K562 (cell line): ENCODE measurements at regions not wholly inside any gene's neighbourhood (a gene's known extent, or its start where the extent isn't known, plus 50 kb on each side); places are given as distances from the start of the nearest gene placed in this dataset.
A peak's percentile ranks its signal among the peaks of the same experiment; 100 is the strongest.

Experiments
- BCOR ChIP-seq: fragments of 450-650 bp; IDR thresholded peaks from 2 replicates; pipeline ENCODE4 v1.6.1; 2016
- CBFA2T3 ChIP-seq: fragments of 450-650 bp; IDR thresholded peaks from 2 replicates; pipeline ENCODE4 v1.6.1; 2017
- DPF2 ChIP-seq: fragments of 450-650 bp; IDR thresholded peaks from 2 replicates; pipeline ENCODE4 v1.6.1; 2016
- GATA2 ChIP-seq: sonication (generic); formaldehyde crosslinking; IDR thresholded peaks from 2 replicates; pipeline ENCODE4 v1.4.0; 2020; ENCODE audit warnings: mild to moderate bottlenecking, missing genetic modification reagents
- HDAC6 ChIP-seq: IDR thresholded peaks from 2 replicates; pipeline ENCODE4 v1.6.1; 2012; ENCODE audit warnings: low read depth, mild to moderate bottlenecking, control low read depth, inconsistent platforms, low read length, moderate library complexity
- ILK ChIP-seq: fragments of 450-650 bp; IDR thresholded peaks from 2 replicates; pipeline ENCODE4 v1.6.1; 2016; ENCODE audit warnings: missing genetic modification characterization, low read depth, mild to moderate bottlenecking, missing compliant biosample characterization, moderate library complexity, borderline replicate concordance
- L3MBTL2 ChIP-seq: fragments of 450-650 bp; IDR thresholded peaks from 2 replicates; pipeline ENCODE4 v1.6.1; 2016; ENCODE audit warnings: mild to moderate bottlenecking, moderate library complexity
- NCOA1 ChIP-seq: fragments of 450-650 bp; IDR thresholded peaks from 2 replicates; pipeline ENCODE4 v1.6.1; 2016; ENCODE audit warnings: low read depth
- NFIC ChIP-seq: fragments of 450-650 bp; IDR thresholded peaks from 2 replicates; pipeline ENCODE4 v1.6.1; 2017; ENCODE audit warnings: mild to moderate bottlenecking, inconsistent platforms
- SMARCE1 ChIP-seq: fragments of 450-650 bp; IDR thresholded peaks from 2 replicates; pipeline ENCODE4 v1.7.1; 2016; ENCODE audit warnings: mild to moderate bottlenecking
- SP2 ChIP-seq: IDR thresholded peaks from 2 replicates; pipeline ENCODE4 v1.6.1; 2011; ENCODE audit warnings: mild to moderate bottlenecking, low read depth, low read length, moderate library complexity; ENCODE audit not compliant: poor library complexity, severe bottlenecking; ENCODE audit errors: extremely low read depth
- TFE3 ChIP-seq: fragments of 450-650 bp; formaldehyde crosslinking; IDR thresholded peaks from 2 replicates; pipeline ENCODE4 v1.4.0; 2020; ENCODE audit warnings: mild to moderate bottlenecking, mixed read lengths
- ZBTB34 ChIP-seq: fragments of 250-450 bp; sonication (Bioruptor Pico); IDR thresholded peaks from 2 replicates; pipeline ENCODE4 v1.8.0; 2021; ENCODE audit warnings: mild to moderate bottlenecking, moderate library complexity
- ZBTB5 ChIP-seq: fragments of 450-650 bp; IDR thresholded peaks from 2 replicates; pipeline ENCODE4 v1.6.1; 2017; ENCODE audit warnings: antibody characterized with exemption
- ZEB2 ChIP-seq: fragments of 450-650 bp; IDR thresholded peaks from 2 replicates; pipeline ENCODE4 v1.6.1; 2016
- ZNF133 ChIP-seq: fragments of 250-450 bp; sonication (Bioruptor Pico); IDR thresholded peaks from 2 replicates; pipeline ENCODE4 v1.4.0; 2020; ENCODE audit warnings: mild to moderate bottlenecking
- ZNF143 ChIP-seq: sonication (generic); formaldehyde crosslinking; IDR thresholded peaks from 2 replicates; pipeline ENCODE4 v1.9.0; 2022; ENCODE audit warnings: mild to moderate bottlenecking, missing genetic modification reagents
- ZNF395 ChIP-seq: fragments of 200-800 bp; sonication (Bioruptor generic); IDR thresholded peaks from 2 replicates; pipeline ENCODE4 v1.6.1; 2017; ENCODE audit warnings: missing genetic modification characterization, missing compliant biosample characterization

GRCh38 chr2:9703701-9704221, 73.0 kb upstream of the YWHAQ start (continued):
- TF ChIP-seq SP2, result no peak
- 0 out of 2 replicates have a peak, but pooled peaks have one; percentile 24 for TF ChIP-seq ZNF143 (CRISPR knock-in tag)
- peak; percentile 47 for TF ChIP-seq CBFA2T3
- TF ChIP-seq L3MBTL2, result peak; percentile 78
- TF ChIP-seq ZNF133 (CRISPR knock-in tag), result no peak
- no peak for TF ChIP-seq BCOR
- TF ChIP-seq SMARCE1, result peak; percentile 75
- TF ChIP-seq NCOA1, result no peak
- TF ChIP-seq HDAC6, result no peak
- TF ChIP-seq ILK (tag), result no peak
- TF ChIP-seq TFE3 (CRISPR knock-in tag), result no peak
- peak; percentile 79 for TF ChIP-seq DPF2
- no peak for TF ChIP-seq ZNF395 (CRISPR knock-in tag)
- TF ChIP-seq GATA2 (CRISPR knock-in tag), result no peak
- peak; percentile 40; the same call in 1 of the 2 replicates for TF ChIP-seq ZEB2
- no peak for TF ChIP-seq NFIC
- no peak for TF ChIP-seq ZBTB34 (CRISPR knock-in tag)
- TF ChIP-seq ZBTB5, result no peak
